Ishikawa (cell line): ENCODE measurements at regions not wholly inside any gene's neighbourhood (a gene's known extent, or its start where the extent isn't known, plus 50 kb on each side); places are given as distances from the start of the nearest gene placed in this dataset.

Source experiments
- EP300 ChIP-seq: IDR thresholded peaks from 2 replicates; pipeline ENCODE4 v1.6.1; 2012; ENCODE audit warnings: borderline replicate concordance
- RAD21 ChIP-seq: IDR thresholded peaks from 2 replicates; pipeline ENCODE4 v1.6.1; 2012; ENCODE audit warnings: low read depth
- REST ChIP-seq: IDR thresholded peaks from 2 replicates; pipeline ENCODE4 v1.6.1; 2012; ENCODE audit warnings: low read depth, mild to moderate bottlenecking
- YY1 ChIP-seq: IDR thresholded peaks from 2 replicates; pipeline ENCODE4 v1.6.1; 2012; ENCODE audit warnings: low read depth
- TF ChIP-seq, protein P1 (sequence below): IDR thresholded peaks from 2 replicates; pipeline ENCODE4 v1.6.1; 2012

- TF ChIP-seq RAD21 (no peak), REST (no peak), EP300 (no peak), YY1 (no peak)
- TF ChIP-seq, protein P1, sequence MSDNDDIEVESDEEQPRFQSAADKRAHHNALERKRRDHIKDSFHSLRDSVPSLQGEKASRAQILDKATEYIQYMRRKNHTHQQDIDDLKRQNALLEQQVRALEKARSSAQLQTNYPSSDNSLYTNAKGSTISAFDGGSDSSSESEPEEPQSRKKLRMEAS: no peak
Measured at GRCh38 chr7:110519851-110520250, 571.1 kb upstream of the LRRN3 start.
